Colonic mucosa (tissue), 4 donors: ENCODE measurements at regions not wholly inside any gene's neighbourhood (a gene's known extent, or its start where the extent isn't known, plus 50 kb on each side); places are given as distances from the start of the nearest gene placed in this dataset.

ENCODE experiments used
- DNase-seq: peaks from one replicate; pipeline ENCODE4 v3.0.0-alpha.2; 2020
- H3K27ac ChIP-seq: fragments of 200-600 bp; one replicate; pipeline ENCODE4 v1.8.0; 2021
- H3K27me3 ChIP-seq: fragments of 200-600 bp; one replicate; pipeline ENCODE4 v1.8.0; 2021
- H3K36me3 ChIP-seq: fragments of 200-600 bp; one replicate; pipeline ENCODE4 v1.8.0; 2021
- H3K4me1 ChIP-seq: fragments of 200-600 bp; one replicate; pipeline ENCODE4 v1.8.0; 2021; ENCODE audit warnings: mild to moderate bottlenecking
- H3K4me3 ChIP-seq: fragments of 200-600 bp; one replicate; pipeline ENCODE4 v1.8.0; 2021
- H3K9ac ChIP-seq, 2 donors: one replicate each; pipeline ENCODE4 v1.7.0; 2013; ENCODE audit warnings: control low read depth in 2 of 2, low read depth in 2 of 2, low read length in 2 of 2
- H3K9me3 ChIP-seq: fragments of 200-600 bp; one replicate; pipeline ENCODE4 v1.8.0; 2021
- CTCF ChIP-seq: fragments of 200-600 bp; IDR thresholded peaks from one replicate; pipeline ENCODE4 v1.8.0; 2022; ENCODE audit warnings: antibody characterized with exemption, mild to moderate bottlenecking
- intact Hi-C: fragments of 100-400 bp; cut with DNase I; formaldehyde crosslinking; loops from one replicate; pipeline ENCODE4 v1.14.1; 2022
- donor health status: healthy.
- donor health status: DM: no; HTN: no; CAD: no.
- donor health status: DM: no; HTN: no; CAD: no.

GRCh38 chr10:131569851-131570715 is 258.6 kb upstream of the TCERG1L start:
- intact Hi-C loops: no loop called here
- peak; percentile 11 for DNase-seq
- TF ChIP-seq CTCF: no peak
- Histone ChIP-seq H3K36me3 (no peaks in the 10 kb centered on the region), H3K9ac (no peak overlapping the region), H3K9me3 (no peaks in the 10 kb centered on the region), H3K27me3 (no peaks in the 10 kb centered on the region), H3K4me1 (no peaks in the 10 kb centered on the region), H3K27ac (no peak overlapping the region), H3K4me3 (no peak overlapping the region)

- TF ChIP-seq CTCF: no peak
- Histone ChIP-seq H3K27me3 (no peaks in the 10 kb centered on the region), H3K9me3 (no peaks in the 10 kb centered on the region), H3K4me1 (no peaks in the 10 kb centered on the region), H3K9ac (no peak overlapping the region), H3K27ac (no peak overlapping the region), H3K4me3 (no peak overlapping the region), H3K36me3 (no peaks in the 10 kb centered on the region)
- intact Hi-C loops: no loop called here
- DNase-seq: peak; percentile 3
Measured at GRCh38 chr10:131570716-131571307, 259.3 kb upstream of the TCERG1L start.

- Histone ChIP-seq H3K9ac (no peak overlapping the region), H3K4me3 (no peak overlapping the region), H3K27me3 (no peaks in the 10 kb centered on the region), H3K9me3 (no peaks in the 10 kb centered on the region), H3K4me1 (no peaks in the 10 kb centered on the region), H3K27ac (no peak overlapping the region), H3K36me3 (no peaks in the 10 kb centered on the region)
- intact Hi-C loops: no loop called here
- TF ChIP-seq CTCF: no peak
- DNase-seq: peak; percentile 9
Measured at GRCh38 chr10:131571346-131571745, 259.8 kb upstream of the TCERG1L start.

GRCh38 chr10:131571865-131572264 is 260.3 kb upstream of the TCERG1L start:
- no peak overlapping the region for H3K9ac ChIP-seq
- no peaks in the 10 kb centered on the region for H3K27me3 ChIP-seq
- no peak overlapping the region for H3K4me3 ChIP-seq
- no peaks in the 10 kb centered on the region for H3K9me3 ChIP-seq
- no peaks in the 10 kb centered on the region for H3K36me3 ChIP-seq
- peak; percentile 4 for DNase-seq
- no peak for TF ChIP-seq CTCF
- H3K27ac ChIP-seq: no peak overlapping the region
- intact Hi-C loops: no loop called here
- H3K4me1 ChIP-seq: no peaks in the 10 kb centered on the region

GRCh38 chr10:131573256-131573655 is 261.7 kb upstream of the TCERG1L start:
- Histone ChIP-seq H3K36me3 (no peaks in the 10 kb centered on the region), H3K4me1 (no peaks in the 10 kb centered on the region), H3K27me3 (no peaks in the 10 kb centered on the region), H3K4me3 (no peak overlapping the region), H3K9me3 (no peaks in the 10 kb centered on the region), H3K27ac (no peak overlapping the region), H3K9ac (no peak overlapping the region)
- no peak for DNase-seq
- intact Hi-C loops: no loop called here
- no peak for TF ChIP-seq CTCF
